ENCODE measurements at regions not wholly inside any gene's neighbourhood (a gene's known extent, or its start where the extent isn't known, plus 50 kb on each side); places are given as distances from the start of the nearest gene placed in this dataset.

- no peak for TF ChIP-seq CTCF (conservative IDR thresholded peaks at IDR 0.05; ENCODE audit: low read length)
- peak; percentile 61 for DNase-seq (ENCODE audit: low read depth)
- H3K4me3 ChIP-seq (ENCODE audit: low read length) = no peak overlapping the region
Measured at GRCh38 chr5:9932770-9933169, 302.6 kb upstream of the TAS2R1 start.

GRCh38 chr5:9930156-9930555 is 300.0 kb upstream of the TAS2R1 start:
- DNase-seq (ENCODE audit: low read depth) = peak; percentile 31
- H3K4me3 ChIP-seq (ENCODE audit: low read length) = no peak overlapping the region
- TF ChIP-seq CTCF (conservative IDR thresholded peaks at IDR 0.05; ENCODE audit: low read length) = no peak

- TF ChIP-seq CTCF (conservative IDR thresholded peaks at IDR 0.05; ENCODE audit: low read length) = no peak
- no peak for DNase-seq (ENCODE audit: low read depth)
- H3K4me3 ChIP-seq (ENCODE audit: low read length) = no peak overlapping the region
Measured at GRCh38 chr5:9928326-9928725, 298.2 kb upstream of the TAS2R1 start.

- peak; percentile 12 for DNase-seq (ENCODE audit: low read depth)
- no peak for TF ChIP-seq CTCF (conservative IDR thresholded peaks at IDR 0.05; ENCODE audit: low read length)
- H3K4me3 ChIP-seq (ENCODE audit: low read length) = no peak overlapping the region
Measured at GRCh38 chr5:9927521-9927997, 297.4 kb upstream of the TAS2R1 start.

- TF ChIP-seq CTCF (conservative IDR thresholded peaks at IDR 0.05; ENCODE audit: low read length) = no peak
- peak; percentile 57 for DNase-seq (ENCODE audit: low read depth)
- H3K4me3 ChIP-seq (ENCODE audit: low read length) = no peak overlapping the region
Measured at GRCh38 chr5:9927106-9927505, 297.0 kb upstream of the TAS2R1 start.

- no peak overlapping the region for H3K4me3 ChIP-seq (ENCODE audit: low read length)
- peak; percentile 96 for DNase-seq (ENCODE audit: low read depth)
- TF ChIP-seq CTCF (conservative IDR thresholded peaks at IDR 0.05; ENCODE audit: low read length) = no peak
Measured at GRCh38 chr5:9924614-9925013, 294.5 kb upstream of the TAS2R1 start.

GRCh38 chr5:9922719-9923118 is 292.6 kb upstream of the TAS2R1 start:
- peak; percentile 26 for TF ChIP-seq CTCF (conservative IDR thresholded peaks at IDR 0.05; ENCODE audit: low read length)
- no peak overlapping the region for H3K4me3 ChIP-seq (ENCODE audit: low read length)
- no peak for DNase-seq (ENCODE audit: low read depth)

Measured in AG10803 (cell line).